ENCODE measurements at regions not wholly inside any gene's neighbourhood (a gene's known extent, or its start where the extent isn't known, plus 50 kb on each side); places are given as distances from the start of the nearest gene placed in this dataset.

- no peak for TF ChIP-seq GATA2 (IDR thresholded peaks at IDR 0.05; ENCODE audit: low read depth, low read length)
- TF ChIP-seq GATA3 (IDR thresholded peaks at IDR 0.05; ENCODE audit: low read depth, low read length), result no peak
Measured at GRCh38 chr12:91507754-91508153, 325.1 kb upstream of the DCN start.

GRCh38 chr12:91506452-91506851 lies 323.8 kb upstream of the DCN start:
- TF ChIP-seq GATA2 (IDR thresholded peaks at IDR 0.05; ENCODE audit: low read depth, low read length) (no peak), GATA3 (IDR thresholded peaks at IDR 0.05; ENCODE audit: low read depth, low read length) (no peak)

DNA sequence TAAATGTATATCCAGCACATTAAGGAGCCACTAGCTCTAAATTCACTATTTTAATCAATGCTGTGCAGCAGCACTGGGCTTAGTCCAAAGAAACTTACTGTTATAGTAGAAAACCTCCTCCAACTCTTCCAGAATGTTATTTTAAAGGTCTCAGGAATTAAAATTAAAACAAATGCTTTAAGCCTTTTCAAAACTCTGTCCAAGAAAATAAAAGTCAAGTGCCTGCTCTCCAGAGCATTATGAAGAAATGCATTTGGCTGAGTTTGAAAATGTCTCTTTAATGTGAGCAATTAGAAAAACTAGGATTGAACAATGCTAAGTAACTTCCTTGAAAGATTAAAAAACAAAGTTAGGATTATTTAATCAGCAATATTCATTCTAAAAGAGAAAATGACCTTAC lies 322.4 kb upstream of the DCN start:
- TF ChIP-seq GATA2 (IDR thresholded peaks at IDR 0.05; ENCODE audit: low read depth, low read length) (no peak), GATA3 (IDR thresholded peaks at IDR 0.05; ENCODE audit: low read depth, low read length) (no peak)

DNA sequence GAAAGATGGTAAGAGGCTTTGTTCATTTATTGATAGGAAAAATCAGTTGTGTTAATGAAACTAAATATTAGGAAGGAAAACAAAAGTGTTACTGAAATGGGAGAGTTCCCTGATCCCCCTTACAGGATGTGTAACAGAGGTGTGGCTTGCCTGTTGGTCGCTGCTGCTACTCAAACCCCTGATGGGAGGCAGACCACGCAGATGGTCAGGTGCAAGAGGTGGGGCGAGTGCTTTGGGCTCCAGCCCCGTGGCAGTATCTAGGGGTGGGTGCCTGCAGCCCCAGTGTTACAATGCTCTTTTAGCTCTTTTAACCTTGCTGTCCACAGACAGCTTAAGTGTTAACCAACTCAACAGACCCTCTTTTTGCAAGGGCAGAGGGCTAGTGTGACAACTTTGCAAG lies 319.6 kb upstream of the DCN start:
- TF ChIP-seq GATA3 (IDR thresholded peaks at IDR 0.05; ENCODE audit: low read depth, low read length) (no peak), GATA2 (IDR thresholded peaks at IDR 0.05; ENCODE audit: low read depth, low read length) (no peak)

DNA sequence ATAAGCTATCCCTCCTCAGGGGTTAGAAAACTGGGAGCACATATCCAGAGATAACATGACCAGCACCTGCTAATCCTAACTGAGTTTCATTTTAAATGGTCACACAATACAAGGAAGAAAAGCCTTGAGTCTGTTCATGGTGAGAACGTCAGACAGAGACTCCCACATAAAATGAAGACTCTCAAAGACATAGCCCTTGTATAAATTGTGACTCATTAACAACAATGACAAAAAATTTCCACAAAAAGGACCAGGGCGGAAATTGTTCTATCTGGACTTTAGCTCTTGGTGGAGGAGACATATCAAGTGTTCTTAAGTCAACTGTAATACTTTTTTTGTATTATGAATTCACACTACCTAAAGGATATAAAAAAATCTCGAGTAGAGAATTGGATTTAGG lies 313.7 kb upstream of the DCN start:
- TF ChIP-seq GATA2 (IDR thresholded peaks at IDR 0.05; ENCODE audit: low read depth, low read length) (no peak), GATA3 (IDR thresholded peaks at IDR 0.05; ENCODE audit: low read depth, low read length) (no peak)

- no peak for TF ChIP-seq GATA3 (IDR thresholded peaks at IDR 0.05; ENCODE audit: low read depth, low read length)
- TF ChIP-seq GATA2 (IDR thresholded peaks at IDR 0.05; ENCODE audit: low read depth, low read length), result no peak
Measured at GRCh38 chr12:91493308-91493707, 310.7 kb upstream of the DCN start.

DNA sequence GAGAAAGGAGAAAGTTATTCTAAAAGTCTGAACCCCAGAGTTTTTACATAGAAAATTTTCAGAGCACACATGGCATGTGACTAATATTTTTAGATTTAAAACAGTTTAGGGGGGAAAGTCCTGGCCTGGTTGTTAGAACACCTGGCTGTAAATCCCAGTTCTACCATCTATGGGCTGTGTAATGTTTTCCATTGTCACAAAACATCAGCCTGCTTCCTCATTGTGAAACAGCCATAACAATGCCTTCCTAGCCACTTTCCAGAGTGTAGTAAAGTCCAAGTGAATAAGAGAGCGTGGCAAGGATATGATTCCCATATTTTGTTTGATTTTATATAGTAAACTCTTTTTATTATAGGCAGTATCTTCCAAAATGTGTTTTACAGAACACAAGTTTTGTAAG lies 310.0 kb upstream of the DCN start:
- no peak for TF ChIP-seq GATA3 (IDR thresholded peaks at IDR 0.05; ENCODE audit: low read depth, low read length)

DNA sequence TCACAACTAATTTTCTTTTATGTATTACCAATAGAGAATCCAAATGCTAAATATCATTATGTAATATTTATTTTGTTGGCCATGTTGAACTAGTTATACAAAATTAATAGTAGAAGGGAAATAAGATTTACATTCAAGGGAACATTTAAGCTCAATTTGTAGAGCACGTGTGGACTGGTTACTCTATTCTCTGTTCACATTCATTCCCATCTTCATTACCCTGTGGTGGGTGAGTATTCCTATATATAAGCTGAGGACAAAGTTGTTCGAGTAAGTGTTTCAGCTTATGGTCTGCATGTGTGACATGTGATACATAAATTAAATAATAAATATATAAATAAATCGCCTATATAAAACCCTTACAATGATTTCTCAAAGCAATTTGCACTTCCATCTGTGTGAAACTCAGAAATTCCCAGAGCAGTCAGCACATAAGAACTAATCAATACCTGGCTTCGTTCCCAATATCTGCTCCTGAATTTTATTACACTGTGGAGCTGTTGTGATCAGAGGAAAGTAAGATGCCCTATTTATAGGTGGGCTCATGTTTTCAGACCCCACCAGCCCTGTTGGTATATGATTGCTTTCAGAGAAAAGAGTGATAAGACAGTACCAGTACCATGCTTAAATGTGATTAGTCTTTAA lies 308.2 kb upstream of the DCN start:
- TF ChIP-seq GATA3 (IDR thresholded peaks at IDR 0.05; ENCODE audit: low read depth, low read length) (no peak), GATA2 (IDR thresholded peaks at IDR 0.05; ENCODE audit: low read depth, low read length) (no peak)

- TF ChIP-seq GATA2 (IDR thresholded peaks at IDR 0.05; ENCODE audit: low read depth, low read length) (no peak), GATA3 (IDR thresholded peaks at IDR 0.05; ENCODE audit: low read depth, low read length) (no peak)
Measured at GRCh38 chr12:91483471-91483985, 300.9 kb upstream of the DCN start.

DNA sequence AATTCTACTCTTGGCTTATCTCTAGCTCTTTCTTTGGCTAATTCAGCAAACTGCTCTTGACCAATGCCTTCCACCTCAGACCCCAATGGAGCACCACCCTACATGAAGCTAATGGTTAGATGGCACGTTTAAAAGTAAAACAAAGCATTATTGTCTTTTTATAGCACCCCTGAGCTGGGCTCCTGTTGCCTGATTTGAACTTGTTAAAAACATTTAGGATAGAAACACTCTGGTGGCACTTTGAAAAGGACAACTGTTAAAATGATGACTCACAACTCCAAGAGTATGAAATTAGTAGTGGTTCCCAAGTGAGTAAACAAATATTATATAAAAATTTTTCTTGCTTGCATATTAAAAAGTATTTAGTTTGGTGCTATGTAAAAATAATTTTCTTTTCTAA lies 299.6 kb upstream of the DCN start:
- no peak for TF ChIP-seq GATA3 (IDR thresholded peaks at IDR 0.05; ENCODE audit: low read depth, low read length)
- TF ChIP-seq GATA2 (IDR thresholded peaks at IDR 0.05; ENCODE audit: low read depth, low read length), result no peak

GRCh38 chr12:91478500-91478899 lies 295.9 kb upstream of the DCN start:
- TF ChIP-seq GATA3 (IDR thresholded peaks at IDR 0.05; ENCODE audit: low read depth, low read length) (no peak), GATA2 (IDR thresholded peaks at IDR 0.05; ENCODE audit: low read depth, low read length) (no peak)

GRCh38 chr12:91467686-91468085 lies 285.1 kb upstream of the DCN start:
- no peak for TF ChIP-seq GATA2 (IDR thresholded peaks at IDR 0.05; ENCODE audit: low read depth, low read length)
- no peak for TF ChIP-seq GATA3 (IDR thresholded peaks at IDR 0.05; ENCODE audit: low read depth, low read length)

DNA sequence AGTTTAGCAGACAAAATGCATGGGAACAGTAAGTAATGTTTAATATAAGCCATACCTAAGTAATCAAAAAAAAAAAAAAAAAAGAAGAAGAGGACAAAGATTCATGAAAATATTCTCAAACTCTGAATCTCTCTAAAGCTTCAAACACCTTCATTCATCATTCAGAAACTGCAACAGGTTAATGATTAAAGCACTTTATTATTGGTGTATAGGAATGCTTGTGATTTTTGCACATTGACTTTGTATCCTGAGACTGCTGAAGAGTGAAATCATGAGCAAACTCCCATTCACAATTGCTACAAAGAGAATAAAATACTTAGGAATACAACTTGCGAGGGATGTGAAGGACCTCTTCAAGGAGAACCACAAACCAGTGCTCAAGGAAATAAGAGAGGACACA lies 278.4 kb upstream of the DCN start:
- TF ChIP-seq GATA2 (IDR thresholded peaks at IDR 0.05; ENCODE audit: low read depth, low read length) (no peak), GATA3 (IDR thresholded peaks at IDR 0.05; ENCODE audit: low read depth, low read length) (no peak)

DNA sequence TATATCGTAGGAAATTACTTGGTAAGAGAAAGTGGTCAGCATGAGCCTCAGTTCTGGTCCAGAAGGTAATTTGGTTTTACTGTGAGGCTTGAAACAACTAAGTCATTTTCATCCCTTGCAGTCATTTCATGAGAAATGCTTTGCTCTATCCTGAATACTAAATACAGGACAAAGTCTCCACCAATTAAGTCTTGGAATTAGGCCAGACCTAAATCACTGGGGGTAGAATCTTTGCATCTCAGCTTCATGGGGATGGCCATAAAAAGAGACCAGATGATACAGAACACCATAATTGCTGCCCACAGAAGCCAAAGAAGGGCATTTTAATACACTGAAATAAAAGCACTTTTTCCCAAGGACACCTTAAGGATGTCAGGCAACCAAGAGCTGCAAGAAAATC lies 277.9 kb upstream of the DCN start:
- TF ChIP-seq GATA3 (IDR thresholded peaks at IDR 0.05; ENCODE audit: low read depth, low read length) (no peak), GATA2 (IDR thresholded peaks at IDR 0.05; ENCODE audit: low read depth, low read length) (no peak)

DNA sequence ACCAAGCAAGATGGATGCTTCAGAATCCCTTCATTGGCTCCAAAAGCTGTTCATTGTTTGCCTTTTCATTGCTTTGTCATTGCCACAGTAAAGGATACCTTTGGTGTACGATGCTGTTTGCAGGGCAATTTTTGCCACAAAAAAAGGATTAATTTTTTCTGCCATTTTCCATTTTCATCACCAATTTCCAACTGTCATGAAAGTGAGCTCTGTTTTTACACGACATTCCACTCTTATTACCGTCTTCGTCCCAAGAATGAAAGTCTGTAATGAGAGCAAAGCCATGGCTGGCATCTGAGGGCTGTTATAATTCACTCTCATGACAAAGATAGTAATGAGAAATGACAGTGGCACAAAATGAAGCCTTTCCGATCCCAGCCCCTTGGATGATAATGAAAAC lies 272.7 kb upstream of the DCN start:
- no peak for TF ChIP-seq GATA3 (IDR thresholded peaks at IDR 0.05; ENCODE audit: low read depth, low read length)
- no peak for TF ChIP-seq GATA2 (IDR thresholded peaks at IDR 0.05; ENCODE audit: low read depth, low read length)

- TF ChIP-seq GATA3 (IDR thresholded peaks at IDR 0.05; ENCODE audit: low read depth, low read length), result no peak
- no peak for TF ChIP-seq GATA2 (IDR thresholded peaks at IDR 0.05; ENCODE audit: low read depth, low read length)
Measured at GRCh38 chr12:91454179-91454578, 271.6 kb upstream of the DCN start.
